VCaP (cell line): ENCODE measurements at regions not wholly inside any gene's neighbourhood (a gene's known extent, or its start where the extent isn't known, plus 50 kb on each side); places are given as distances from the start of the nearest gene placed in this dataset.
A peak's percentile ranks its signal among the peaks of the same experiment; 100 is the strongest.

Experiments used
- H3K27ac ChIP-seq: fragments of 450-650 bp; 2 replicates; pipeline ENCODE4 v1.5.1; 2017
- CTCF ChIP-seq: fragments of 450-650 bp; conservative IDR thresholded peaks from 2 replicates; pipeline ENCODE4 v1.5.1; 2017; ENCODE audit warnings: mild to moderate bottlenecking, moderate library complexity

GRCh38 chr2:76330865-76331264 is 620.1 kb upstream of the GCFC2 start:
- no peak overlapping the region for H3K27ac ChIP-seq
- TF ChIP-seq CTCF: no peak

- H3K27ac ChIP-seq: no peak overlapping the region
- no peak for TF ChIP-seq CTCF
Observed at GRCh38 chr2:76326636-76327035, 615.9 kb upstream of the GCFC2 start.

- TF ChIP-seq CTCF: no peak
- no peak overlapping the region for H3K27ac ChIP-seq
Observed at GRCh38 chr2:76323381-76323780, 612.7 kb upstream of the GCFC2 start.

- TF ChIP-seq CTCF: no peak
- no peak overlapping the region for H3K27ac ChIP-seq
Observed at GRCh38 chr2:76320716-76321115, 610.0 kb upstream of the GCFC2 start.

GRCh38 chr2:76318848-76319360 is 608.2 kb upstream of the GCFC2 start:
- no peak for TF ChIP-seq CTCF
- H3K27ac ChIP-seq: no peak overlapping the region

- H3K27ac ChIP-seq: no peak overlapping the region
- no peak for TF ChIP-seq CTCF
Observed at GRCh38 chr2:76316691-76317090, 606.0 kb upstream of the GCFC2 start.

GRCh38 chr2:76314271-76315020 is 603.7 kb upstream of the GCFC2 start:
- peak overlapping the region; percentile 35 for H3K27ac ChIP-seq
- TF ChIP-seq CTCF: no peak
